ENCODE measurements at regions not wholly inside any gene's neighbourhood (a gene's known extent, or its start where the extent isn't known, plus 50 kb on each side); places are given as distances from the start of the nearest gene placed in this dataset.
"Not testable (repeated sequence)": the region's sequence is repeated elsewhere in the genome, so short reads cannot be mapped to it uniquely, and the experiment has no call there.

- no peak overlapping the region for H3K4me3 ChIP-seq (ENCODE audit: insufficient read depth, low read depth, low read length)
- H2AFZ ChIP-seq (ENCODE audit: low read depth, low read length): no peak overlapping the region
- Mint-ChIP-seq H3K36me3 (ENCODE audit: low read depth, unreplicated experiment) (no peaks in the 10 kb centered on the region), H3K4me1 (ENCODE audit: low read depth, unreplicated experiment) (no peaks in the 10 kb centered on the region), H3K9me3 (ENCODE audit: unreplicated experiment) (no peaks in the 10 kb centered on the region), H3K4me3 (ENCODE audit: unreplicated experiment) (no peak overlapping the region), H3K27me3 (ENCODE audit: low read depth, unreplicated experiment) (no peaks in the 10 kb centered on the region), H3K27ac (ENCODE audit: unreplicated experiment) (no peak overlapping the region)
- no peaks in the 10 kb centered on the region for H3K4me1 ChIP-seq (ENCODE audit: insufficient read depth, low read length)
- H4K20me1 ChIP-seq (ENCODE audit: insufficient read depth, low read length): no peaks in the 10 kb centered on the region
- H3K36me3 ChIP-seq (ENCODE audit: insufficient read depth, low read length): no peaks in the 10 kb centered on the region
- TF ChIP-seq EZH2 (IDR thresholded peaks at IDR 0.05; ENCODE audit: insufficient read depth, low read length): no peak
- TF ChIP-seq CTCF (IDR thresholded peaks at IDR 0.05; ENCODE audit: insufficient read depth, low read depth, low read length): no peak
- H3K79me2 ChIP-seq (ENCODE audit: insufficient read depth, low read length): no peaks in the 10 kb centered on the region
- H3K4me2 ChIP-seq (ENCODE audit: low read length): no peak overlapping the region
- H3K27ac ChIP-seq (ENCODE audit: low read depth, low read length): no peak overlapping the region
- H3K9me3 ChIP-seq (ENCODE audit: insufficient read depth, low read depth, low read length): peaks cover 22% of the 10 kb centered on the region
- no peak for FAIRE-seq
- no peak for DNase-seq (ENCODE audit: low read depth)
- H3K9ac ChIP-seq (ENCODE audit: low read length): no peak overlapping the region
- H3K27me3 ChIP-seq (ENCODE audit: insufficient read depth, low read length): no peaks in the 10 kb centered on the region
These were observed 246.9 kb downstream of the GOLGA6L6 start for GRCh38 chr15:20294651-20295237.

DNA sequence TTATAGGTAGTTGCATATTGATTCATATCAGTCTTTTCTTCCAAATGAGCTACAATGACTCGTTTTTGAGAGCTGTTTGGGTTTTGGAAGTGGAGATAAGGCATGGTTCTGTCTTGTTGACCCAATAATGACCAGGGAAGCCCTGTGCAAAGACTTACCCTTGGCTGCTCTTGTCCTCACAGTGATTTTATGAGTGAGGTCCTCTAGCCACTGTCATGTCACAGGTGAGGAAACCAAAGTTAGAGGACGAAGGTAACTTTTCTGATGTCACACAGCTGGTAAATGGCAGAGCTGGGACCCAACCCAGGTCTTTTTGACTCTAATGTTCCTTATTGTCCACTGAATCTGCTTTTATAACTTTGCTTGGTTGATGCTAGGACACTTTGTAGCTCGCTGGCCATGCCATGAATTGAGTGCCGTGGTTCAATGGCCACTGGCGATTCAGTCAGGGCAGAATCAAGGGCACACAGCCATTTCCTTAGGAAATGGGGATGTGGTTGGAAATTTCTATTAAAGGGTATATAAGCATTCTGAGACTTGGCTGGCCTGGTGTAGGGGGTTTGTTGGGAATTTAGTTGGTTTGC, 249.1 kb downstream of the GOLGA6L6 start:
- not testable (repeated sequence) for H3K36me3 Mint-ChIP-seq (ENCODE audit: low read depth, unreplicated experiment); H3K27ac Mint-ChIP-seq (ENCODE audit: unreplicated experiment); H3K27me3 ChIP-seq (ENCODE audit: insufficient read depth, low read length); H3K4me2 ChIP-seq (ENCODE audit: low read length); H3K4me3 Mint-ChIP-seq (ENCODE audit: unreplicated experiment); H3K4me1 ChIP-seq (ENCODE audit: insufficient read depth, low read length); FAIRE-seq; H2AFZ ChIP-seq (ENCODE audit: low read depth, low read length); H3K27me3 Mint-ChIP-seq (ENCODE audit: low read depth, unreplicated experiment); H3K9me3 Mint-ChIP-seq (ENCODE audit: unreplicated experiment); H3K4me3 ChIP-seq (ENCODE audit: insufficient read depth, low read depth, low read length); H4K20me1 ChIP-seq (ENCODE audit: insufficient read depth, low read length); H3K9ac ChIP-seq (ENCODE audit: low read length); H3K36me3 ChIP-seq (ENCODE audit: insufficient read depth, low read length); H3K4me1 Mint-ChIP-seq (ENCODE audit: low read depth, unreplicated experiment); H3K27ac ChIP-seq (ENCODE audit: low read depth, low read length); DNase-seq (ENCODE audit: low read depth); H3K79me2 ChIP-seq (ENCODE audit: insufficient read depth, low read length)
- H3K9me3 ChIP-seq (ENCODE audit: insufficient read depth, low read depth, low read length): peaks cover 28% of the 10 kb centered on the region

- not testable (repeated sequence) for DNase-seq (ENCODE audit: low read depth); H3K4me1 Mint-ChIP-seq (ENCODE audit: low read depth, unreplicated experiment); H3K4me1 ChIP-seq (ENCODE audit: insufficient read depth, low read length); H3K9me3 Mint-ChIP-seq (ENCODE audit: unreplicated experiment); H4K20me1 ChIP-seq (ENCODE audit: insufficient read depth, low read length); H3K27ac ChIP-seq (ENCODE audit: low read depth, low read length); H3K9ac ChIP-seq (ENCODE audit: low read length); H3K36me3 ChIP-seq (ENCODE audit: insufficient read depth, low read length); FAIRE-seq; H3K27ac Mint-ChIP-seq (ENCODE audit: unreplicated experiment); H2AFZ ChIP-seq (ENCODE audit: low read depth, low read length); H3K79me2 ChIP-seq (ENCODE audit: insufficient read depth, low read length); H3K4me3 ChIP-seq (ENCODE audit: insufficient read depth, low read depth, low read length); H3K27me3 ChIP-seq (ENCODE audit: insufficient read depth, low read length); H3K4me3 Mint-ChIP-seq (ENCODE audit: unreplicated experiment); H3K4me2 ChIP-seq (ENCODE audit: low read length); H3K36me3 Mint-ChIP-seq (ENCODE audit: low read depth, unreplicated experiment); H3K27me3 Mint-ChIP-seq (ENCODE audit: low read depth, unreplicated experiment)
- H3K9me3 ChIP-seq (ENCODE audit: insufficient read depth, low read depth, low read length): peaks cover 24% of the 10 kb centered on the region
These were observed 250.0 kb downstream of the GOLGA6L6 start for GRCh38 chr15:20291616-20292015.

DNA sequence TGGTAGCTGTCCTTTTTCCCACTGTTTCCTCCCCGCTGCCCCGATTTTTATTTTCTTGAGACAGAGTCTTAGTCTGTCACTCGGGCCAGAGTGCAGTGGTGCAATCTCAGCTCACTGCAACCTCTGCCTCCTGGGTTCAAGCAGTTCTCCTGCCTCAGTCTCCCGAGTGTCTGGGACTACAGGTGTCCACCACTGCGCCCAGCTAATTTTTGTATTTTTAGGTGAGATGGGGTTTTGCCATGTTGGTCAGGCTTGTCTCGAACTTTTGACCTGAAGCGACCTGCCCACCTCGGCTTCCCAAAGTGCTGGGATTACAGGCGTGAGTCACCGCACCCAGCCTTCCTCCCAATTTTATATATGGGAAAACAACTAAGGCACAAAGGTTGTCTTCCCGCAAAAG, 251.0 kb downstream of the GOLGA6L6 start:
- not testable (repeated sequence) for H3K9ac ChIP-seq (ENCODE audit: low read length)

GRCh38 chr15:20289538-20290103, 252.0 kb downstream of the GOLGA6L6 start:
- not testable (repeated sequence) for DNase-seq (ENCODE audit: low read depth); H3K27ac ChIP-seq (ENCODE audit: low read depth, low read length); H3K4me3 ChIP-seq (ENCODE audit: insufficient read depth, low read depth, low read length); FAIRE-seq; H3K4me1 ChIP-seq (ENCODE audit: insufficient read depth, low read length); H3K4me2 ChIP-seq (ENCODE audit: low read length); H2AFZ ChIP-seq (ENCODE audit: low read depth, low read length); H3K9me3 Mint-ChIP-seq (ENCODE audit: unreplicated experiment); H3K4me3 Mint-ChIP-seq (ENCODE audit: unreplicated experiment); H3K27me3 Mint-ChIP-seq (ENCODE audit: low read depth, unreplicated experiment); H3K27me3 ChIP-seq (ENCODE audit: insufficient read depth, low read length); H4K20me1 ChIP-seq (ENCODE audit: insufficient read depth, low read length); H3K36me3 ChIP-seq (ENCODE audit: insufficient read depth, low read length); H3K36me3 Mint-ChIP-seq (ENCODE audit: low read depth, unreplicated experiment); H3K9ac ChIP-seq (ENCODE audit: low read length); H3K4me1 Mint-ChIP-seq (ENCODE audit: low read depth, unreplicated experiment); H3K79me2 ChIP-seq (ENCODE audit: insufficient read depth, low read length); H3K27ac Mint-ChIP-seq (ENCODE audit: unreplicated experiment)
- peaks cover 21% of the 10 kb centered on the region for H3K9me3 ChIP-seq (ENCODE audit: insufficient read depth, low read depth, low read length)

More for the DNA sequence above, 251.0 kb downstream of the GOLGA6L6 start:
- not testable (repeated sequence) for H3K27ac Mint-ChIP-seq (ENCODE audit: unreplicated experiment); H3K79me2 ChIP-seq (ENCODE audit: insufficient read depth, low read length); H3K4me3 ChIP-seq (ENCODE audit: insufficient read depth, low read depth, low read length); DNase-seq (ENCODE audit: low read depth); H3K27ac ChIP-seq (ENCODE audit: low read depth, low read length); H3K9me3 Mint-ChIP-seq (ENCODE audit: unreplicated experiment); H2AFZ ChIP-seq (ENCODE audit: low read depth, low read length); H4K20me1 ChIP-seq (ENCODE audit: insufficient read depth, low read length); FAIRE-seq; H3K4me2 ChIP-seq (ENCODE audit: low read length); H3K27me3 ChIP-seq (ENCODE audit: insufficient read depth, low read length); H3K36me3 ChIP-seq (ENCODE audit: insufficient read depth, low read length); H3K4me3 Mint-ChIP-seq (ENCODE audit: unreplicated experiment); H3K4me1 ChIP-seq (ENCODE audit: insufficient read depth, low read length); H3K4me1 Mint-ChIP-seq (ENCODE audit: low read depth, unreplicated experiment); H3K27me3 Mint-ChIP-seq (ENCODE audit: low read depth, unreplicated experiment); H3K36me3 Mint-ChIP-seq (ENCODE audit: low read depth, unreplicated experiment)
- peaks cover 22% of the 10 kb centered on the region for H3K9me3 ChIP-seq (ENCODE audit: insufficient read depth, low read depth, low read length)
